Caco-2 (cell line): ENCODE measurements at regions not wholly inside any gene's neighbourhood (a gene's known extent, or its start where the extent isn't known, plus 50 kb on each side); places are given as distances from the start of the nearest gene placed in this dataset.

Experiments used
- BruUV-seq: library from RNA; stranded (reverse); fragments of 400-500 nt; replicated peaks from 2 replicates; lab custom pipeline; 2021; lab: Mats Ljungman, UMichigan
- CTCF ChIA-PET: fragments of 300-600 bp; sonication (Branson Sonifier 250); formaldehyde crosslinking; loops from one replicate; lab custom pipeline; 2022; ENCODE audit warnings: antibody characterized with exemption; lab: Charles Lee
- POLR2A ChIA-PET: fragments of 300-600 bp; sonication (Branson Sonifier 250); formaldehyde crosslinking; loops from one replicate; lab custom pipeline; 2022; ENCODE audit warnings: antibody characterized with exemption; lab: Charles Lee
- DNase-seq, 2 experiments: peaks; one replicate each; pipeline versions ENCODE4 v3.0.0 to v3.0.0-alpha.2; 2020 to 2022
- H3K27me3 ChIP-seq: replicated peaks from 2 replicates; pipeline ENCODE4 v1.6.0; 2011; ENCODE audit warnings: low read length; ENCODE audit not compliant: control insufficient read depth, insufficient read depth
- H3K36me3 ChIP-seq: 2 replicates; pipeline ENCODE4 v1.5.1; 2011; ENCODE audit warnings: low read length; ENCODE audit not compliant: control insufficient read depth, insufficient read depth
- H3K4me1 ChIP-seq: fragments of 250-450 bp; sonication (Bioruptor Pico); 2 replicates; pipeline ENCODE4 v1.5.1; 2020; ENCODE audit warnings: mild to moderate bottlenecking
- H3K4me3 ChIP-seq: 2 replicates; pipeline ENCODE4 v1.5.1; 2011; ENCODE audit warnings: low read depth, mild to moderate bottlenecking, control low read depth, low read length
- H3K9me3 ChIP-seq: fragments of 250-450 bp; sonication (Bioruptor Pico); 2 replicates; pipeline ENCODE4 v1.5.1; 2020; ENCODE audit warnings: mild to moderate bottlenecking, moderate library complexity
- H3K27ac Mint-ChIP-seq: one replicate; pipeline ENCODE4 v1.8.0; 2022; ENCODE audit warnings: mixed read lengths; ENCODE audit not compliant: unreplicated experiment
- H3K27me3 Mint-ChIP-seq: one replicate; pipeline ENCODE4 v1.8.0; 2022; ENCODE audit warnings: mixed read lengths; ENCODE audit not compliant: insufficient read depth, unreplicated experiment
- H3K36me3 Mint-ChIP-seq: one replicate; pipeline ENCODE4 v1.8.0; 2022; ENCODE audit warnings: mild to moderate bottlenecking, mixed read lengths; ENCODE audit not compliant: insufficient read depth, unreplicated experiment
- H3K4me1 Mint-ChIP-seq: one replicate; pipeline ENCODE4 v1.8.0; 2022; ENCODE audit warnings: low read depth, mixed read lengths; ENCODE audit not compliant: unreplicated experiment
- H3K4me3 Mint-ChIP-seq: one replicate; pipeline ENCODE4 v1.8.0; 2022; ENCODE audit warnings: mild to moderate bottlenecking, moderate library complexity, mixed read lengths; ENCODE audit not compliant: unreplicated experiment
- H3K9me3 Mint-ChIP-seq: one replicate; pipeline ENCODE4 v1.8.0; 2022; ENCODE audit warnings: mixed read lengths; ENCODE audit not compliant: unreplicated experiment
- CTCF ChIP-seq, 2 experiments: fragments of 200-600 bp in 1 of 2; IDR thresholded peaks; 1 replicate in 1 of 2; 2 replicates in 1 of 2; pipeline versions ENCODE4 v1.5.1 to v1.8.0; 2011 to 2022; ENCODE audit warnings: antibody characterized with exemption in 1 of 2, control low read depth in 1 of 2, inconsistent platforms in 1 of 2, low read depth in 1 of 2, low read length in 1 of 2, mild to moderate bottlenecking in 1 of 2, moderate library complexity in 1 of 2; ENCODE audit not compliant: insufficient read depth in 1 of 2, severe bottlenecking in 1 of 2, unreplicated experiment in 1 of 2
- intact Hi-C: fragments of 100-400 bp; cut with micrococcal nuclease; formaldehyde crosslinking; loops from one replicate; pipeline ENCODE4 v1.10.0; 2022; ENCODE audit not compliant: unreplicated experiment

- no peaks in the 10 kb centered on the region for H3K4me1 Mint-ChIP-seq
- H3K27me3 Mint-ChIP-seq: no peaks in the 10 kb centered on the region
- H3K4me1 ChIP-seq: no peaks in the 10 kb centered on the region
- peaks cover 10% of the 10 kb centered on the region for H3K9me3 Mint-ChIP-seq
- no peak overlapping the region for H3K4me3 ChIP-seq
- H3K9me3 ChIP-seq: peaks cover 2% of the 10 kb centered on the region; the same call in 1 of the 2 replicates
- intact Hi-C loops: no loop called here
- H3K36me3 ChIP-seq: no peaks in the 10 kb centered on the region
- CTCF ChIA-PET: no interaction called here
- BruUV-seq: no TSS peak
- no peaks in the 10 kb centered on the region for H3K27me3 ChIP-seq
- DNase-seq: no peak
- TF ChIP-seq CTCF (IDR thresholded peaks at IDR 0.05; ENCODE audit: insufficient read depth in 1 of 2, low read depth in 1 of 2, low read length in 1 of 2, severe bottlenecking in 1 of 2, unreplicated experiment in 1 of 2): no peak
- no peak overlapping the region for H3K4me3 Mint-ChIP-seq
- POLR2A ChIA-PET: no interaction called here
- no peaks in the 10 kb centered on the region for H3K36me3 Mint-ChIP-seq
- H3K27ac Mint-ChIP-seq: no peak overlapping the region
Observed at GRCh38 chr4:107552306-107552705, 167.7 kb downstream of the PAPSS1 start.

GRCh38 chr4:107548211-107548905, 171.7 kb downstream of the PAPSS1 start:
- H3K27ac Mint-ChIP-seq: no peak overlapping the region
- no peaks in the 10 kb centered on the region for H3K27me3 ChIP-seq
- CTCF ChIA-PET: no interaction called here
- intact Hi-C loops: no loop called here
- no peaks in the 10 kb centered on the region for H3K27me3 Mint-ChIP-seq
- no peak overlapping the region for H3K4me3 Mint-ChIP-seq
- no peaks in the 10 kb centered on the region for H3K9me3 Mint-ChIP-seq
- no peak overlapping the region for H3K4me3 ChIP-seq
- H3K4me1 Mint-ChIP-seq: no peaks in the 10 kb centered on the region
- no peaks in the 10 kb centered on the region for H3K9me3 ChIP-seq
- H3K36me3 Mint-ChIP-seq: no peaks in the 10 kb centered on the region
- no TSS peak for BruUV-seq
- POLR2A ChIA-PET: no interaction called here
- no peaks in the 10 kb centered on the region for H3K4me1 ChIP-seq
- no peak for TF ChIP-seq CTCF (IDR thresholded peaks at IDR 0.05; ENCODE audit: insufficient read depth in 1 of 2, low read depth in 1 of 2, low read length in 1 of 2, severe bottlenecking in 1 of 2, unreplicated experiment in 1 of 2)
- no peak for DNase-seq
- no peaks in the 10 kb centered on the region for H3K36me3 ChIP-seq

- intact Hi-C loops: no loop called here
- Mint-ChIP-seq H3K4me1 (peaks cover 3% of the 10 kb centered on the region), H3K27ac (no peak overlapping the region), H3K36me3 (no peaks in the 10 kb centered on the region), H3K9me3 (no peaks in the 10 kb centered on the region), H3K27me3 (no peaks in the 10 kb centered on the region), H3K4me3 (no peak overlapping the region)
- no peak for DNase-seq
- H3K36me3 ChIP-seq: no peaks in the 10 kb centered on the region
- CTCF ChIA-PET: no interaction called here
- no peak for TF ChIP-seq CTCF (IDR thresholded peaks at IDR 0.05; ENCODE audit: insufficient read depth in 1 of 2, low read depth in 1 of 2, low read length in 1 of 2, severe bottlenecking in 1 of 2, unreplicated experiment in 1 of 2)
- no peaks in the 10 kb centered on the region for H3K27me3 ChIP-seq
- H3K4me3 ChIP-seq: no peak overlapping the region
- POLR2A ChIA-PET: no interaction called here
- H3K9me3 ChIP-seq: no peaks in the 10 kb centered on the region
- no peaks in the 10 kb centered on the region for H3K4me1 ChIP-seq
- no TSS peak for BruUV-seq
Observed at GRCh38 chr4:107546638-107547037, 173.4 kb downstream of the PAPSS1 start.
